Activated T-cell treated with anti-CD3 and anti-CD28 coated beads, Interleukin-2, amount 50 U/mL, for 24 hours (primary cell): ENCODE measurements at regions not wholly inside any gene's neighbourhood (a gene's known extent, or its start where the extent isn't known, plus 50 kb on each side); places are given as distances from the start of the nearest gene placed in this dataset.

Experiments used
- DNase-seq: peaks from one replicate; pipeline ENCODE4 v3.0.0-alpha.2; 2020
- H3K27ac Mint-ChIP-seq: 2 replicates; pipeline ENCODE4 v1.8.0; 2020; ENCODE audit warnings: mild to moderate bottlenecking, mixed read lengths
- H3K27me3 Mint-ChIP-seq: 2 replicates; pipeline ENCODE4 v1.8.0; 2020; ENCODE audit warnings: mixed read lengths
- H3K36me3 Mint-ChIP-seq: 2 replicates; pipeline ENCODE4 v1.8.0; 2020; ENCODE audit warnings: low read depth, mixed read lengths
- H3K4me1 Mint-ChIP-seq: 2 replicates; pipeline ENCODE4 v1.8.0; 2020; ENCODE audit warnings: low read depth, mixed read lengths
- H3K4me3 Mint-ChIP-seq: 2 replicates; pipeline ENCODE4 v1.8.0; 2020; ENCODE audit warnings: mild to moderate bottlenecking, moderate library complexity, mixed read lengths
- H3K9me3 Mint-ChIP-seq: 2 replicates; pipeline ENCODE4 v1.8.0; 2020; ENCODE audit warnings: mixed read lengths

- no peak overlapping the region for H3K27ac Mint-ChIP-seq
- H3K36me3 Mint-ChIP-seq: no peaks in the 10 kb centered on the region
- DNase-seq: no peak
- peaks cover 22% of the 10 kb centered on the region for H3K27me3 Mint-ChIP-seq
- H3K4me1 Mint-ChIP-seq: peaks cover 7% of the 10 kb centered on the region
- H3K9me3 Mint-ChIP-seq: no peaks in the 10 kb centered on the region
- H3K4me3 Mint-ChIP-seq: no peak overlapping the region
These were observed 97.1 kb upstream of the COG2 start for GRCh38 chr1:230545181-230545580.

- H3K27ac Mint-ChIP-seq: no peak overlapping the region
- H3K27me3 Mint-ChIP-seq: peaks cover 26% of the 10 kb centered on the region
These were observed 97.5 kb upstream of the COG2 start for GRCh38 chr1:230544758-230545157.

GRCh38 chr1:230543085-230543484, 99.2 kb upstream of the COG2 start:
- H3K27me3 Mint-ChIP-seq: peaks cover 28% of the 10 kb centered on the region
- H3K4me3 Mint-ChIP-seq: no peak overlapping the region
- no peak for DNase-seq
- no peaks in the 10 kb centered on the region for H3K36me3 Mint-ChIP-seq
- H3K27ac Mint-ChIP-seq: no peak overlapping the region
- no peaks in the 10 kb centered on the region for H3K9me3 Mint-ChIP-seq
- peaks cover 7% of the 10 kb centered on the region for H3K4me1 Mint-ChIP-seq

More at GRCh38 chr1:230544758-230545157, 97.5 kb upstream of the COG2 start:
- Mint-ChIP-seq H3K4me3 (no peak overlapping the region), H3K4me1 (peaks cover 7% of the 10 kb centered on the region), H3K36me3 (no peaks in the 10 kb centered on the region), H3K9me3 (no peaks in the 10 kb centered on the region)
- no peak for DNase-seq

GRCh38 chr1:230542681-230543080, 99.6 kb upstream of the COG2 start:
- DNase-seq: no peak
- no peak overlapping the region for H3K4me3 Mint-ChIP-seq
- no peaks in the 10 kb centered on the region for H3K9me3 Mint-ChIP-seq
- no peak overlapping the region for H3K27ac Mint-ChIP-seq
- peaks cover 29% of the 10 kb centered on the region for H3K27me3 Mint-ChIP-seq
- peaks cover 7% of the 10 kb centered on the region for H3K4me1 Mint-ChIP-seq
- no peaks in the 10 kb centered on the region for H3K36me3 Mint-ChIP-seq

- peaks cover 24% of the 10 kb centered on the region for H3K27me3 Mint-ChIP-seq
- no peak overlapping the region for H3K27ac Mint-ChIP-seq
- H3K9me3 Mint-ChIP-seq: no peaks in the 10 kb centered on the region
- DNase-seq: no peak
- no peaks in the 10 kb centered on the region for H3K36me3 Mint-ChIP-seq
- H3K4me1 Mint-ChIP-seq: peaks cover 7% of the 10 kb centered on the region
- no peak overlapping the region for H3K4me3 Mint-ChIP-seq
These were observed 100.2 kb upstream of the COG2 start for GRCh38 chr1:230542054-230542453.

- no peaks in the 10 kb centered on the region for H3K9me3 Mint-ChIP-seq
- DNase-seq: no peak
- peaks cover 7% of the 10 kb centered on the region for H3K4me1 Mint-ChIP-seq
- H3K27ac Mint-ChIP-seq: no peak overlapping the region
- H3K27me3 Mint-ChIP-seq: peaks cover 24% of the 10 kb centered on the region
- no peaks in the 10 kb centered on the region for H3K36me3 Mint-ChIP-seq
- no peak overlapping the region for H3K4me3 Mint-ChIP-seq
These were observed 101.0 kb upstream of the COG2 start for GRCh38 chr1:230541306-230541705.

- DNase-seq: no peak
- no peaks in the 10 kb centered on the region for H3K36me3 Mint-ChIP-seq
- peaks cover 23% of the 10 kb centered on the region for H3K27me3 Mint-ChIP-seq
- H3K4me3 Mint-ChIP-seq: no peak overlapping the region
- H3K9me3 Mint-ChIP-seq: no peaks in the 10 kb centered on the region
- peaks cover 7% of the 10 kb centered on the region for H3K4me1 Mint-ChIP-seq
- H3K27ac Mint-ChIP-seq: no peak overlapping the region
These were observed 101.7 kb upstream of the COG2 start for GRCh38 chr1:230540421-230541155.

- no peak for DNase-seq
- peaks cover 7% of the 10 kb centered on the region for H3K4me1 Mint-ChIP-seq
These were observed 104.8 kb upstream of the COG2 start for GRCh38 chr1:230537456-230537855.

GRCh38 chr1:230536641-230537155, 105.6 kb upstream of the COG2 start:
- Mint-ChIP-seq H3K27me3 (peaks cover 15% of the 10 kb centered on the region), H3K4me1 (peaks cover 1% of the 10 kb centered on the region), H3K9me3 (peaks cover 7% of the 10 kb centered on the region), H3K27ac (no peak overlapping the region), H3K36me3 (no peaks in the 10 kb centered on the region), H3K4me3 (no peak overlapping the region)
- no peak for DNase-seq

More at GRCh38 chr1:230537456-230537855, 104.8 kb upstream of the COG2 start:
- peaks cover 17% of the 10 kb centered on the region for H3K27me3 Mint-ChIP-seq
- no peak overlapping the region for H3K4me3 Mint-ChIP-seq
- no peak overlapping the region for H3K27ac Mint-ChIP-seq
- H3K36me3 Mint-ChIP-seq: no peaks in the 10 kb centered on the region
- peaks cover 7% of the 10 kb centered on the region for H3K9me3 Mint-ChIP-seq

- no peaks in the 10 kb centered on the region for H3K4me1 Mint-ChIP-seq
- H3K4me3 Mint-ChIP-seq: no peak overlapping the region
These were observed 108.1 kb upstream of the COG2 start for GRCh38 chr1:230534224-230534623.

GRCh38 chr1:230531103-230531502, 105.0 kb upstream of the PGBD5 start:
- H3K27ac Mint-ChIP-seq: no peak overlapping the region
- H3K27me3 Mint-ChIP-seq: peaks cover 49% of the 10 kb centered on the region
- no peak overlapping the region for H3K4me3 Mint-ChIP-seq
- peaks cover 12% of the 10 kb centered on the region for H3K9me3 Mint-ChIP-seq
- H3K4me1 Mint-ChIP-seq: no peaks in the 10 kb centered on the region
- H3K36me3 Mint-ChIP-seq: no peaks in the 10 kb centered on the region
- no peak for DNase-seq

More at GRCh38 chr1:230534224-230534623, 108.1 kb upstream of the COG2 start:
- no peak for DNase-seq
- Mint-ChIP-seq H3K27me3 (peaks cover 26% of the 10 kb centered on the region), H3K9me3 (peaks cover 11% of the 10 kb centered on the region), H3K36me3 (no peaks in the 10 kb centered on the region), H3K27ac (no peak overlapping the region)

GRCh38 chr1:230519246-230519645, 93.1 kb upstream of the PGBD5 start:
- no peaks in the 10 kb centered on the region for H3K36me3 Mint-ChIP-seq
- H3K9me3 Mint-ChIP-seq: no peaks in the 10 kb centered on the region
- H3K4me3 Mint-ChIP-seq: no peak overlapping the region
- H3K27ac Mint-ChIP-seq: no peak overlapping the region
- no peaks in the 10 kb centered on the region for H3K4me1 Mint-ChIP-seq
- peaks cover 37% of the 10 kb centered on the region for H3K27me3 Mint-ChIP-seq
- no peak for DNase-seq

- no peak for DNase-seq
- Mint-ChIP-seq H3K4me3 (no peak overlapping the region), H3K27ac (no peak overlapping the region), H3K27me3 (peaks cover 37% of the 10 kb centered on the region), H3K9me3 (no peaks in the 10 kb centered on the region), H3K4me1 (no peaks in the 10 kb centered on the region), H3K36me3 (no peaks in the 10 kb centered on the region)
These were observed 92.4 kb upstream of the PGBD5 start for GRCh38 chr1:230518511-230518910.

- Mint-ChIP-seq H3K36me3 (no peaks in the 10 kb centered on the region), H3K4me1 (no peaks in the 10 kb centered on the region), H3K27me3 (peaks cover 31% of the 10 kb centered on the region), H3K27ac (no peak overlapping the region), H3K9me3 (no peaks in the 10 kb centered on the region), H3K4me3 (no peak overlapping the region)
- DNase-seq: no peak
These were observed 91.7 kb upstream of the PGBD5 start for GRCh38 chr1:230517786-230518185.

GRCh38 chr1:230517326-230517725, 91.2 kb upstream of the PGBD5 start:
- no peaks in the 10 kb centered on the region for H3K4me1 Mint-ChIP-seq
- H3K9me3 Mint-ChIP-seq: no peaks in the 10 kb centered on the region
- H3K4me3 Mint-ChIP-seq: no peak overlapping the region
- no peak for DNase-seq
- H3K36me3 Mint-ChIP-seq: no peaks in the 10 kb centered on the region
- H3K27ac Mint-ChIP-seq: no peak overlapping the region
- H3K27me3 Mint-ChIP-seq: peaks cover 33% of the 10 kb centered on the region
